ENCODE measurements at regions not wholly inside any gene's neighbourhood (a gene's known extent, or its start where the extent isn't known, plus 50 kb on each side); places are given as distances from the start of the nearest gene placed in this dataset.

GRCh38 chr6:165956874-165957273 is 210.8 kb downstream of the TBXT start:
- DNase-seq (ENCODE audit: low read depth, low spot score): no peak

DNA sequence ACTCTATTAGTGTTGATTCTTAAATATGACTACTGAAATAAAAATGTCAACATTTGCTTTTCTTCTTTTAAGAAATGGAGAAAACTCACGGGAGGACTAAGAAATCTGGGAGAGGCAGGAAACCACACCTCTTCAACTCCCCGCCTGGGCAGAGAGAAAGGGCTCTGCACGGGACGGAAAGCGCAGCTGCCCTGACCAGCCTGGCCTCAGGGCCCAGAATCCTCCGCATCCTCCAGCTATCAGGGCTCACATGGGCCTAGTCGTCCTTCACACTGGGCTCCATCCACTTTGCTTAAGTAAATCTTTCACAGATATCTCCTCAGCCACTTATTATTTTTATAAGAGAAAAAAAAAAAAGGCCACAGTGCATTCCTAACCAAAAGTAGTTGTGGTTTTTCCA is 215.1 kb downstream of the TBXT start:
- DNase-seq (ENCODE audit: low read depth, low spot score): no peak

- DNase-seq (ENCODE audit: low read depth, low spot score): no peak
Observed at GRCh38 chr6:165950316-165950715, 217.3 kb downstream of the TBXT start.

DNA sequence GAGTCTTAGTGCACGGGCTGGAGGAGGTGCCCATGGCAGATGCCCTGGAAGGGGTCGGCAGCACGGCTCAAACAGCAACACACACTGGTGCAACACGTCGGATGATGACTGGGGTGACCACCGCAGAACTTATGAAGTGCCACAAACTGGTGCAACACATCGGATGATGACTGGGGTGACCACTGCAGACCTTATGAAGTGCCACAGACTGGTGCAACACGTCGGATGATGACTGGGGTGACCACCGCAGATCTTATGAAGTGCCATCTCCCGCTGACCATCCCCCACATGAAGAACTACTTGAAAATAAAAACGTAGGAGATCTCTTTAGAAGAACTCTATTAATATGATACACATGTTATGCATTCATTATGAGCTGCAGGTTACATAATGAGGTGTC is 218.3 kb downstream of the TBXT start:
- no peak for DNase-seq (ENCODE audit: low read depth, low spot score)

- DNase-seq (ENCODE audit: low read depth, low spot score): no peak
Observed at GRCh38 chr6:165944002-165944466, 223.6 kb downstream of the TBXT start.

DNA sequence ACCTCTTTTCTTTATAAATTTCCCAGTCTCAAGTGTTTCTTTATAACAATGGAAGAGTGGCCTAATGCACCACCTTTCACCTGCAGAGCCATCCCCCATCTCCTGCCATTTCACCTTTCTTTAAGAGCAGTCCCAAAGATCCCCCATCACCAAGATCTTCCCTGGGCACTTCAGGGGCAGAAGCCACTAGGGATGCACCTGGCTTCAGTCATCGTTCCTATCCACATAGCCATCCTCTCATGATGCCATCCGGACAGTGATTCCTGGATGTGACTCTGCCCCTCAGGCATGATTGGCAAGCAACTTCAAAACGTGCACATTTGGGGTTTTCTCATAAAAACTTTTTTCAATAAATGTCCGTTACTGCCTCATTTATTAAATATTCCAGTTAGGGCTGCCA is 225.9 kb downstream of the TBXT start:
- DNase-seq (ENCODE audit: low read depth, low spot score): no peak

- DNase-seq (ENCODE audit: low read depth, low spot score): no peak
Observed at GRCh38 chr6:165941249-165941775, 226.3 kb downstream of the TBXT start.

DNA sequence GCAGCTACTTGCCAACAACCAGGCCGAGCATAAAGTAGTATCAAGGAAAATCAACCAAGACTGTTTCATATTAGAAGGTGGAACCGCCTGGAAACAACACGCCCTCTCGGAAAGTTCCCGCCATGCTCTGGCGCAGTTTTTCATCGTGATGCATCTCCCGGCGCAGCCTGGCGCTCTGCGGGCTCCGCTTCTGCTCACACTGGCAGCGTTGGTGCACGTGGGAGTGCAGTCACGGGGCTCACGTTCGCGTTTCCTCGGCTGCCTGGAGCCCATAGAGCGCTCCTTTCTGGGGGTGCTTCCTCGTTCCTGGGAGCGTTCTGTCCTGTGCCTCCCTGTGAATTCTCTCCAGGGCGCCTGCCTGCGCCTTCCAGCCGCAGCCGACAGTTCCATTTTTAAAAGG is 227.3 kb downstream of the TBXT start:
- DNase-seq (ENCODE audit: low read depth, low spot score): no peak

GRCh38 chr6:165939601-165940290 is 227.9 kb downstream of the TBXT start:
- no peak for DNase-seq (ENCODE audit: low read depth, low spot score)

DNA sequence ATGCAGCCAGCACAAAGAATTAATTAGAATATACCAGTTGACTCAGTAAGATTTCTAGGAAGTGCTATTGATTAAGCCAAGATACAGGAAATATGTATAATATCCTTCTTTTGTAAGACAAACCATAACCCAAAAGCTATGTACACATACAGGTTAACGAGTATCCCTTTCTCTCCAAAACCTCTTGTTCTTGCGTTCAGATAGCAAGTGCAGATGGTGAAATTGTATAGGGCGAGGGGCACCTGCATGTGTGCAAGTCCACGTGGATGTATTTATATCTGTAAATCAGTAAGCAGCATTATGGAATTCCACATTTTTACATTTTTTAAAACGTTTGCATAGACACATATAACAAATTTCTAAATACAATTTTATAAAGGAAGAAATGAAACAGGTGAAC is 228.6 kb downstream of the TBXT start:
- DNase-seq (ENCODE audit: low read depth, low spot score): no peak

DNA sequence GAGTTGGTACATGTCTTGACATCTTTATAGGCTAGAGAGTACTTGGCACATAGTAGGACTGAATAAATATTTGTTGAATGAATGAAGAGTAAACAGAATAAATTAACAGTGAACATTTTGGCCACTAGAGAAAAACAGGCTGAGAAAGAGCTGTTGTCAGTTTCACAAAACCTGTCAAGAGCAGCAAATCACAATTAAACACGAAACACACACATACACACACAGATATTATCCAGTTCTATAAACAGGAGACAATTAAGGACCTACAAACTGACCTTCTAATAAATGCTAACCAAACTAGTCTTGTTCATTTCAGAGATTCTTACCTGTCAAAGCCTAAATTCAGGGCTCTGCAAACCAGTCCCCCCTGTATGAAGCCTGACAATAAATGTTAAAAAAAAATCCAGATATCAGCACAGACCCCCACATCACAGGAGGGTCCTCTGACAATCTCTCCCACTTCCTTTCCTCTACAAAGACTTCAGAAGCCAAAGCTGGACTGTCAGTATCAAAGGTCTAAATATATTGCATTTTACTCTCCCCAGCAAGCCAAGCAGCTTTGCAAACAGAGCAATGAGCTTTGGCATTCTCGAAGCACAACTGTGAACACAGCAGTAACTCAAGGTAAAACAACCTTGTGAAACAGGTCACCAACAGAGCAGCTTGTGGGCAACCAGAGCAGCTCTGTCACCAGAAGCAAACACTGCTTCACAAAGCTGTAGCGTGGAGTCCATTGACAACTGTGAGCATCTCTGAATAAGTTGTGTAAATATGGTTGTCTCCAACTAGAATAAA is 229.9 kb downstream of the TBXT start:
- no peak for DNase-seq (ENCODE audit: low read depth, low spot score)

DNA sequence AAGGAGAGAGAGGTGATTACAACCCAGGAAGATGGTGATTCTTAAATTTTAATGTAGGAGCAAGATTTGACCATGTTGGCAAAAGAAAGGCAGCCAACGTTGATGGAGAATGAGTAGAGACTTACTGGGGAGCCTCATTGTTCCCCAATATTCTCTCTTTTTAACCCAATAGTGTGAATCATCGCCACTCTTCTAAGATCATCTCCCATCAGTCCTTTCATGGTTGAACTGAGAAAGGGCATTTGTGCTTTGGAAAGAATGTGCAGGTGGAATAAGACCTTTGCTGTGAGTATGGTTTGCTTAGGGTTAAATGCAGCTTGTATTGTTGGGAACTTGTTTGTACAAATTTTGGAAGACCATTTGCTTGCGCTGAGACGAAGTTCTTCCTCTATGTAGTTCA is 231.0 kb downstream of the TBXT start:
- no peak for DNase-seq (ENCODE audit: low read depth, low spot score)

- DNase-seq (ENCODE audit: low read depth, low spot score): no peak
Observed at GRCh38 chr6:165936096-165936495, 231.6 kb downstream of the TBXT start.

GRCh38 chr6:165931675-165932074 is 236.0 kb downstream of the TBXT start:
- DNase-seq (ENCODE audit: low read depth, low spot score): no peak

DNA sequence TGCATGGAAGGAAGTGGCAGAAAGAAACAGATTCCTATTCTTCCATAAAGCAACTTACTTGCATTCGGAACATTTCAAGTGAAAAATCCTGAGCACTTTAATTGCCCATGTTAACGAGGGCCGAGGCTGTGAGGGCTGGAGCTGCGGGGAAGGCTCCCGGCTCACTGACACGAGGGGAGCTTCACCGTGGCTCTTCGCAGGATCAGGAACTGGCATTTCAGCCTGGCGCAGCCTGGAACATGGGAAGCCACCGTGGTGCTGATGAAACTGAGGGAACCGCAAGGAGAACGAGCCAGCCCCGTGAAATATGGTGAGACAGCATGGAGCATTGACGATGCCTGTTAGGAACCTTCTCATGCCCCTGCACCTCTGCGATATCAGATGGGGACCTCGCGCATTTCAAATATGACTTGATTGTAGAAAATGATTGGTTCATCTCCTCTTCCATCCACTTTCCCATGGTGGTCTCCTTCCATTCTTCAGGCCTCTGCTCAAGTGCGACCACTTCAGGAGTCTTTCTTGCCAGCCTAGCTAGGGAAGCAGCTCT is 236.9 kb downstream of the TBXT start:
- no peak for DNase-seq (ENCODE audit: low read depth, low spot score)

DNA sequence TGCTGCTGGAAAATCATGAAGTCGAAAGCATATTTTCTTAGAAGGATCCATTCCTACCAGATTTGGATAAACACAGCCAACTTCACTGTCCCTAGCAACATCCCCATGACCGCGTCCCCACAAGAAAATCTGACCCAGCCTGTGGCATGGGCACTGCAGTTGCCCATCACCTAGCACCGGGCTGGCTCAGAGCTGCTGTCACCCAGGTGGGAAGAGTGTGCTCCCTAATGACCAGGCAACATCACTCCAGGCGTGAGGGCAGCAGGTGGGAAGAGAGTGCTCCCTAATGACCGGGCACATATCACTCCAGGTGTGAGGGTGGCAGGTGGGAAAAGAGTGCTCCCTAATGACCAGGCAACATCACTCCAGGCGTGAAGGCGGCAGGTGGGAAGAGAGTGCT is 238.0 kb downstream of the TBXT start:
- DNase-seq (ENCODE audit: low read depth, low spot score): no peak

DNA sequence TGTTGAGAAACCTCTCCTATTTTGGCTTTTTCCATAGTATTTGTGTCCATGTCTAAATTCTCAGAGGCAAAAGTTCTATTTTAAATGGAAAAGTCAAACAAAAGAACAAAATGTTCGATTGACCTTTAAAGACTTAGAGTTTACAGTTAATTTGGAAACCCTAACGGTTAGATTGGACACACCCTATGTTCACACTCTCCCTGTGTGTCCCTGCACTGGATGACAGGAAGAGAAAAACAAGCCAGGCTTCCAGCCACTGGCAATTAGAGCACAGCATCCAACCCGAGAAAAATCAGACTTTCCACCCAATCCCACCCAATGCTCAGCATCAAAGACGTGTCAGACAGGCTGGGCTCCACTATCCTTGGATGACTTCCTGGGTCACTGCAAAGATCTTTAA is 241.3 kb downstream of the TBXT start:
- DNase-seq (ENCODE audit: low read depth, low spot score): no peak

GRCh38 chr6:165925474-165926156 is 242.0 kb downstream of the TBXT start:
- DNase-seq (ENCODE audit: low read depth, low spot score): no peak

DNA sequence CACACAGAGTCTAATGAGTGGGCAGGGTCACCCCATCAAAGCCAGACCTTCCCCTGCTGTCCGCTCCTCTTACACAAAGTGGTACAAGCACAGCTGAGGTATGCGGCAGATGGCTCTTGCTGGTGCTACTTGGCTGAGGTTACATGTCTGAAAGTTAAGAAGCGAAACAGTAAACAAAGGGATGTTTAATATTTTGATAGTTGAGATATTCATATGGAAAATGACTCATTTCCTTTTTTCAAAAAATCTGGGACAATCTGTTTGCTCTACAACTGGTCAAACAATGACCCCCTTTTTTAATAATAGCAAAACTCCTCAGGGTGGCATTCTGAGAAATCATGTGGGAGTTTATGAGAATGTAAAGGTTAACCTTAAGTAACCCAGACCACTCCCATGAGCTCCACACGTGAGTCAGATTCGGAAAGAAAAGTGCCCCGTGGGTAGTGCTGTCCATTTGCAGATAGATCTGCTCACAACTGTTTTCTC is 245.3 kb downstream of the TBXT start:
- no peak for DNase-seq (ENCODE audit: low read depth, low spot score)

DNA sequence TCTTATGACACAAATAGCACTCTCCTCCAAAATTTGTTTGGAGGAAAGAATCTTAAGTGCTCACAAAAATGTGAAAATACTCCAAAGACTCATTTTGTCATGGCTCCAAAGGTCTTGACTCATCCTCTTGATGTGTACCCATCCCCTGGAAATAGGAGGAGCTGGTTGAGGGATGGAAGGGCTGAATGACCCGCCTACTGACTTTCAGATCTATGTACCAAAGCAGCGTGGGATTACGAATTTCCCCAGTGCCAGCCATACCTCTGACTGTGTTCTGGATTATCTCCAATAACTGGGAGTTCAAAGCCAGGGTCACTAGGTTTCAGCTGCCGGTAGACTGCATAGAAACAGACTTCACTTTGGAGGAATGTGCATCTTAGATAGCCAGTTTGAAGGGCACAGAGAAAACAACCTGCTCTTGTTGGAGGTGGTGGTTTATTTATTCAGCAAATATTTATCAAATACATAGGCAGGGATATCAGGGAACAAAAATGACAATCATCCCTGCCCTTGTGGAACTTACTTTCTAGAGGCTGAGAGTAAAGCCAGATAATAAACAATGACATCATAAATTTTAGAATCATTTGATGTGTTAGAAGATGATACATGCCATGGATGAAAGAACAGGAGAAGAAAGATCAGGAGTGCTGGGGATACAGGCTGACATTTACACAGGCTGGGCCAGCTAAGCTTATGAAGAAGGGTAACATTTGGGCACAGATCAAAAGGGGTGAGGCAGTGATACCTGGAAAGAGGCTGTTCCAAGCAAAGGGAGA is 246.6 kb downstream of the TBXT start:
- no peak for DNase-seq (ENCODE audit: low read depth, low spot score)

- no peak for DNase-seq (ENCODE audit: low read depth, low spot score)
Observed at GRCh38 chr6:165917576-165917975, 250.1 kb downstream of the TBXT start.
